NCI-H526 treated with DMSO at 0.1 percent for 48 hours (cell line): ENCODE measurements at regions not wholly inside any gene's neighbourhood (a gene's known extent, or its start where the extent isn't known, plus 50 kb on each side); places are given as distances from the start of the nearest gene placed in this dataset.
"Not testable (repeated sequence)": the region's sequence is repeated elsewhere in the genome, so short reads cannot be mapped to it uniquely, and the experiment has no call there.

ENCODE experiments used
- DNase-seq: peaks from one replicate; lab custom pipeline; 2025; lab: John Stamatoyannopoulos, UW

DNA sequence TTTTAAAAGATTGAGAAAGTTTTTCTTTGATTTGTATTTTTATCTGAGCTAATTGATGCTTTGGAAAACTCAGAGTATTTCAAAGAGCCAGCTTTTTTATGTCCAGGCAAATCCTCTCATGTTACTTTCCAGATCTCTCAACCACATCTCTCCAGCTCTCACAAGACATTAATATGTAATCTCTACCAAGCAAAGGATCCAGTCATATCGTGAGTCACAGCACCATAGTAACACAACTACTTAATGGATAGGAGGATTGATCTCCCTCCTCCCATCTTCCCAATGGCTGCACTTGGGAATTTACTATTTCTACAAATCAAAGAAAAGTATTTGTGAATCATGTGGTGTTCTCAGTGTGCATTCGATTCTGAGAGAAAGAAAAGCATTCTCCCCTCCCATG lies 63.3 kb downstream of the POU4F1 start:
- DNase-seq: no peak

DNA sequence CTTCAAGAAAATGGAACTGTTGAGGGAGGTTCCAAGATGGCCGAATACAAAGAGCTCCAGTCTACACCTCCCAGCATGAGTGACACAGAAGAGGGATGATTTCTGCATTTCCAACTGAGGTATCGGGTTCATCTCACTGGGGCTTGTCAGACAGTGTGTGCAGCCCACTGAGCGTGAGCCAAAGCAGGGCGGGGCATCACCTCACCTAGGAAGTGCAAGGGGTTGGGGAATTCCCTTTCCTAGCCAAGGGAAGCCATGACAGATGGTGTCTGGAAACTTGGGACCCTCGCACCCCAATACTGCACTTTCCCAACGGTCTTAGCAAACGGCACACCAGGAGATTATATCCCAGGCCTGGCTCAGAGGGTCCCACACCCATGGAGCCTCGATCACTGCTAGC lies 77.3 kb downstream of the POU4F1 start:
- DNase-seq: not testable (repeated sequence)

DNA sequence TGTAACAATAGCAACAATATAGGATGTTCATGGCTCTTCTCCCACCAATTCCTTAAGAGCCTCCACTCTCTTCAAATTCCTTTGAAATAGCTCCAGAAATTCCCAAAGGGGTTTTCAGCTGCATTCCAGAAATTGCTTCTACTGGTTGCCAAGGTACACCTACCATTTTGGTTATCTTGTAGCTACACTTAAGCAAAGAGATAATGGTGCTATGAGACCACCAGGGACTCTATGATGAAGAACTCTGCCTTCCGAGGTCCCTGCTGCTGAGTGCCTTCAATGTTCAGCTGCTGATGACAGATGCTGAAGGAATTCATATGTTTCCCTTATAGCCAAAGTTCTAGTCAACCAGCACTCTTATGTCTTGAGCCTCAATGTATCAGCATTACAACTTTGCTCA lies 78.4 kb downstream of the POU4F1 start:
- no peak for DNase-seq

DNA sequence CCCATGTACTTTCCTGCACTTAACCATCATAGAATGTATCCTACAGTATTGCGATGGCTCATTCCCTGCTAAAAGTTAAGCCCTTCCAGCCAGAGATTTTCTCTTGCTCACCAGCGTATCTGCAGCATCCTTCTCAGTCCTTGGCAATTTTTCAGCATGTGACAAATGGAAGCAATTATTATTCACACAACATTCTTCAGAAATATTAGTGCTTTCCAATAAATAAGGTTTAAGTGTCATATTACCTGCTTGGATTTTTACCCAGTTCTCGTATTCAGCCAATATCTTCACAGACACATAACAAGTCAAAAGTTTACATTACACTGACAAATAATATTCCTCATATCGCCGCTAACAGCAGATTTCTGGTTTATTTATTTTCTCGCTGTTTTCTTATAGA lies 82.3 kb downstream of the POU4F1 start:
- DNase-seq: no peak

DNA sequence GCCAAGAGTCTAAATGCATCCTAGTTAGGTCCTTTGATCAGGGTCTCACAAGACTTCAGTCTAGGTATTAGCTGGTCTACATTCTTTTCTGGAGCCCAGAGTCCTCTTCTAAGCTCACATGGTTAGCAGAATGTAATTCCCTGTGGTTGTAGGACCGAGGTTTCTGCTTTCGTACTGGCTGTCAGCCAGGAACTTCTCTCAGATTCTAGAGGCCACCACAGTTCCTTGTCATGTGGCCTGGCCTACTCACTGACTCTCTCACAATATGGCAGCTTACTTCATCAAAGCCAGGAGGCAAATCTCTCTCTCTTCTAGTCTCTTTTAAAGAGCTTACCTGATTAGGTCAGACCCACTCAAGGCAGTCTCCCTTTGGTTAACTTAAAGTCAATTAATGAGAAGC lies 82.9 kb downstream of the POU4F1 start:
- DNase-seq: no peak

DNA sequence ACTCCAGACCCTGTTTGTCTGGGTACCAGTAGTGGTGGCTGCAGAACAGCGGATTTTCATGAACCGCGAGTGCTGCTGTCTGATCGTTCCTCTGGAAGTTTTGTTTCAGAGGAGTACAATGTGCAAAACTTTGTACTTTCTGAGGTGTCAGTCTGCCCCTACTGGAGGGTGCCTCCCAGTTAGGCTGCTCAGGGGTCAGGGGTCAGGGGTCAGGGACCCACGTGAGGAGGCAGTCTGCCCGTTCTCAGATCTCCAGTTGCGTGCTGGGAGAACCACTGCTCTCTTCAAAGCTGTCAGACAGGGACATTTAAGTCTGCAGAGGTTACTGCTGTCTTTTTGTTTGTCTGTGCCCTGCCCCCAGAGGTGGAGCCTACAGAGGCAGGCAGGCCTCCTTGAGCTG lies 84.9 kb downstream of the POU4F1 start:
- not testable (repeated sequence) for DNase-seq

DNA sequence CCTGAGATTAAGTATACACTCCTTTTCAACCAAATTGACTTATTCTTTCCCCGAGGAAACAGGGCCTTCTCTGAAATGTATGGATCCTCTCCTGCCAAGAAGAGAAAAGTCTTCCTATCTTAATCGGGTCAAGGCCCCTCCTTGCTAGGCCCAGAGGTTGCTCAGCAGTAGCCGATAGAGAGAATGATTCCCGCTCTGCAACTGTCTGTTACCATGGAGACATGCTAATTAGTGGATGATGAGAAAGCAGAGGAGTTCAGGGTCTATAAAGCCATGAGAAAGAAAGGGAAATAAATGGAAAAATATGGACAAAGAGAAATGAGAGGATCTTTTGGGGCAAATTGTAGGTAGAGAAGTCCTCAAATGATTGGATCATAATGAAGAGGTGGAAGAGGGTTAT lies 103.5 kb downstream of the POU4F1 start:
- DNase-seq: peak; percentile 84

DNA sequence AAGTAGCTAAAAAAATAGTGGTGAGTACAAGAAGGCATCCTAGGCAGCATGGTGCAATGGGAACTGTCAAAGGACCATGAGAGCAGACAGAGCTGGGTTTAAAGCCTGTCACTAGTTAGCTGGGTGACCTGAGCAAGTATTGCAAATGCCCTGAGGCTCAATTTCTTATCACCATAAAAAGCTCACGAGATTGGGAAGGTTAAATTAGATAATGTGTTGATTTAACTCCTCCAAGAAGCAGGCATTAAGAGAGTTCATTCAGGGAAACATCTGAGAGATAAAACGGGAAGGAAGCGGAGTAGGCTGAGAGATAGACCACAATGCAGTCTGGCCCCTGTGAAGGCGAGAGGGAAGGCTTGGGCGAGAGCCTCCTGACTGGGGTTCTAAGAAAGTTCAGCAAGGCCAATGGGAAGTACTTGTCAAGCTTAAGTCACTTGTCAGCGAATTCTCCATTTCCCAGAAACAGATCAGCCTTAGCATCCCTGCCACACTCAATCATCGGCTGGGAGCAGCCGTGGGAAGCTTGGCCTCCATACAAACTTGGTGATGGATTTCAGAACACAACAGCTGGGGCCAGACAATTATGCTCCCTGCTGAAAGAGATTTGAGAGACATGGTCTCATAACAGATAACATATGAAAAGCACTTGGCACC lies 105.5 kb downstream of the POU4F1 start:
- no peak for DNase-seq

DNA sequence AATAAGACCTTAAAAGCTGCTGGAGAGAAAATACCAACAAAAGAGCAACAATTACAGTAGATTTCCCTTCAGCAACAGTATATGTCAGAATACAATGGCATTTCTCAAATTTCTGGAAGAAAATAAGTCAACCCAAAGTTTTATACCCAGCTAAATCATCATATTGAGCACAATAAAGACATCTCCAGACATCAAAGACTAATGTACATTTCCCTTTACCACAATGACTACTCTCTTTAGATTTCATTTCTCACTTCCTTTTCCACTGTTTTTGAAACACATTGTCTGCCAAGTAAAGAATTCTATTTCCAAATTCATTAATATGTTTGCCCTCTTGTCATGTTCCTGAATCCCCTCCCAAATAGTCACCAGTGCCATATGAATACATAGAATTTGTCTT lies 111.4 kb downstream of the POU4F1 start:
- DNase-seq: no peak

DNA sequence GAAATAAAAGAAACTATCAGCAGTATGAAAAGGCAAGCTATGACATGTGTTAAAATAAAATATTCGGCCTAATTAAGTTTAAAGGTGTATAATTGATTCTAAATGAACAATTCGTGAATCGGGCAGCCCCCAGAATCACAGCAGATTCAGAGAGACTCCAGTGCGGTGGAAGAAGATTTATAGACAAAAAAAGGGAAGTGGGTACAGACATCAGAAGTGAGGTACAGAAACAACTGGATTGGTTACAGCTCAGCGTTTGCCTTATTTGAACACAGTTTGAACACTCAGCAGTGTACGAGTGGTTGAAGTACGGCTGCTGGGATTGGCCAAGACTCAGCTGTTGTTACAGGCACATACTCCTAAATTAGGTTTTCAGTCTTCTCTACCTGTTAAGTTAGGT lies 113.1 kb downstream of the POU4F1 start:
- not testable (repeated sequence) for DNase-seq

DNA sequence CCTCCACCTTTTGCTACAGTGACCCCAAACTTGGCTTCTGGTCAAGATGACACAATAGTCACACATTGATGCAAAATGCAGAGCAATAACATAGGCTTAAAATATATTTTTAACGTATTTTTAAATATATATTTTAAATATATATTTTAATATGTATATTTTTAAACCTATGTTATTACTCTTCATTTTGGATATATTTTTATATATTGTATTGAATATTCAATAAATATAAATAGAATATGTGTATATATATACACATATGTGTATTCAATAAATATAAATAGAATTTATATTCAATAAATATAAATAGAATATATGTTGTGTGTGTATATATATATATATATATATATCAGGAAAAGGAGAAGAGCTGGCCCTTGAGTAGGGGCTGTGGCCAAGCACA lies 115.6 kb downstream of the POU4F1 start:
- no peak for DNase-seq

DNA sequence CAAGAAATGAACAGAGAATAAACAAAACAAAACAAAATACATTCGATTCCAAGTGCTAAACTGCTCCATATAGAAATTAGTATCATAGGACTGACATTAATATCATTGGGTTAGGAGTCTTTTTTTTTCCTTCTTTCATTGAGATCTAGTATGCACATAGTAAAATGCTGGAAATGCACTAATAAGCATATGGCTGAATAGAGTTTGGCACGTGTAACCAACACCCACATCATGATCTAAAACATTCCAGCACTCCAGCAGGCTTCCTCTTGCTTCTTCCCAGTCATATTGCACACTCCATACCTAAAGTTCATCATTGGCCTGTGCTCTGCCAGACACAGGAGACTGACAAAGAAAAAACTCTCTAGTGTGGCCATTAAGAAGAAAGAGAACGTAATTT lies 117.5 kb downstream of the POU4F1 start:
- DNase-seq: no peak

DNA sequence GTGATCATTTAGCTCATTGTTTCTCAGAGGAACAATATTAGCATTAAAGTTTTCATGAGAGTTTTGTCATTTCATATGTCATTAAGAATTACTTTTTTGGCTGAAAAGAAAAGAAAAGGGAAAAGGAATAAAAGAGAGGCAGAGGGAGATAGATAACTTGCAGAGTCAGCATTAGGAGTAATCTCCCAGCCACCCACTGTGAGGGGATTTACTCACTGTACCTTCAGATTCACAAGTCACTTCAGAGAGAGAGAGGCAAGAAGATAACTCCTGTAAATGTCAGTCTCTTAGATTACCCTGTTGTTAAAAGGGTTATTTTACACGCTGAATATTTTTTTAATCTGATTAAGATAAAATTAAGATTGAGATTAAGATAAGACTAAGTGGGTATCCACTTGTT lies 125.2 kb downstream of the POU4F1 start:
- no peak for DNase-seq

DNA sequence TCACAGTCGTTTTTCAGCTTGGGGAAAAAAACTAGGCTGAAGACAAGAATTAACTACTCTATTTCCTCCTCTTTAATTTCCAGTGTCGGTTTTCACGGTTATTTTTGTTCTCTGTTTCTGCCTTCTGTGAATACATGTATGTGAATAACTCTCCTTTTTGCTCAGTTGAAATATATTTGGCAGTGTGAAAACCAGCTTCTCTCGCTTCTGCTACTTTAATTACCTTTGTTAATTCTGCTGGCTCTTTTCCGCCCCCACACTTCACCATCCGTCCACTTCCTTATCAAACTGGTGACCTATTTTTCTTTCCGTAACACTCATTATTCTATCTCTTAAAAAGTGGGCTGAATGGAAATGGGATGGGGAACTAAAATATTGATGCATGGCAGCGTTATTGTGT lies 126.4 kb downstream of the POU4F1 start:
- DNase-seq: no peak

DNA sequence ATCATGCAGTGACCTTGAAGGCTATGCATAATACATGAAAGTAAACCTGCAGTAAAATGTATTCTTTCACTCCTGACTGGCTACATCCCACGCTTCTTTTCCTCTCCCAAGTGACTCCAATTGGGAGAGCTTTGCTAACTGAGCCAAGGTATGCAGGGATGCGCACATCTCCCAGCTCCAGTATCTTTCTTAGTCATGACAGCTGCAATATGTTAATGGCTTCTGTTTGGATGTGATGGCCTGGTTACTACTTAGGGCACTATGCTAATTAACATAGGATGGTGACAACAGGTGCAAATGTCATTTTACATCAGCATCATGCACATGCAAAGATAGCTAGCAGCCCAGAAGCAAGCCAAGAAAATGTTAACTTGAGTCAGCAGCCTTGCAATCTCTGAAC lies 134.7 kb downstream of the POU4F1 start:
- no peak for DNase-seq

DNA sequence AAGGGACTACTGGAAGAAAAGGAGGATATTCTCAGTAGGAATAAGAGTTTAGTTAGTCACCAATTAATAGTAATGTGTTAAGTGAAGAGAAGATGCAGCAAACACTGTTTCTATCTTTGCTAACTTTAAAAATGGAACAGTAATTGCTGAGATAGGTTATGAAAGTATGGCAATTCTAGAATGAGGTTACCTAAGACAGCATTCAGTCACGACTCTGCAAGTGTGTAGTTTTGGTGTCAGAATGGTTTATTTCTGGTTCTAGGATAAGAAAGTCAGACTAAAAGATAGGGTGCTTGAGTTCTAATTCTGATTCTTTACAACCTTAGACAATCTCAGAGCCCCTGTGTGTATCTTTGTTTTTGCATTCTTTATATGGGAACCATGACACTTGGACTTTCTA lies 138.1 kb downstream of the POU4F1 start:
- no peak for DNase-seq

DNA sequence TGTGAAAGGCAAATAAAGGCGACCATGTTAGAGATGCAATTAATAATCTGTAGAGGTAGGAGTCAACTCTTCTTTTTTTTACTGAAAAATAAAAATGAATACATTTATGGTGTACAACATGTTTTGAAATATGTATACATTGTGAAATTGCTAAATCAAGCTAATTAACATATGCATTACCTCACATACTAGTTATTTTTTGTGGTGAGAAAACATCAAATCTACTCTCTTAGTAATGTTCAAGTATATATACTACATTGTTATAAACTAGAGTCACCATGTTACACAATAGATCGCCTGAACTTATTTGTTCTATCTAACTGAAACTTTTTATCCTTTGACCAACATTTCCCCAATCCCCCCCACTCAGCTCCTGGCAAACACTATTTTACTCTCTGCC lies 143.2 kb downstream of the POU4F1 start:
- no peak for DNase-seq

DNA sequence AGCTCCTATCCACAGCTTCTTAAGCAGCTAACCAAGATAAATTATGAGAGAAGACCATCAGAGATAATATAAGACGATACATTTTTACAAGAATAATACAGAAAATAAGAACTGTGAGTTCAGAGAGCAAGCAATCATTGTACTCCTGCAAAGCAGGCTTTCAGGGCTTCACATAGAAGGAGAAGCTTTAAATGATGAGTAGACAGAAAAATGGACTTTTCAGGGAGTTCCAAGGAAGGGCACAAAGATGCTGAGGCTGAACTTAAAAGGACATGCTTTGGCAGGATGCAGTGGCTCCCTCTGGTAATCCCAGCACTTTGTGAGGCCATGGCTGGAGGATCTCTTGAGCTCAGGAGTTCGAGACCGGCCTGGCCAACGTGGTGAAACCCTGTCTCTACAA lies 159.5 kb downstream of the POU4F1 start:
- no peak for DNase-seq

DNA sequence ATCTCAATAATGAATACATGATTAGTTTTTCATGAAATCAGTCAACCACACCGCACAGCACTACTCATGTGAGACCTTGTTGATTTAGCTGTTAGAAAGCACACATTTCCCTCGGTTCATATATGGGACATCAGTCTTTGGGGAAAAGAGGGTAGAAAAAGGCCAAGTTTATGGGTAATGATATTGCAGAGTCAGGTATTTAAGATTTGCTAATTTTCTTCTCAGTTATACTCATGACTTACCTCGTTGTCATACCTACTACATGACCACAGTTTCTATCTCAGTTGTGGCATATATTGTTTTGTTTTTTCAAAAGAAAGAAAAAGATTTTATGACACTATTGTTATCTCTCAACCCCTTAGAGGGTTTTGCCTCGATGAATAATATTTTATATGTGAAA lies 165.6 kb downstream of the POU4F1 start:
- peak; percentile 31 for DNase-seq

DNA sequence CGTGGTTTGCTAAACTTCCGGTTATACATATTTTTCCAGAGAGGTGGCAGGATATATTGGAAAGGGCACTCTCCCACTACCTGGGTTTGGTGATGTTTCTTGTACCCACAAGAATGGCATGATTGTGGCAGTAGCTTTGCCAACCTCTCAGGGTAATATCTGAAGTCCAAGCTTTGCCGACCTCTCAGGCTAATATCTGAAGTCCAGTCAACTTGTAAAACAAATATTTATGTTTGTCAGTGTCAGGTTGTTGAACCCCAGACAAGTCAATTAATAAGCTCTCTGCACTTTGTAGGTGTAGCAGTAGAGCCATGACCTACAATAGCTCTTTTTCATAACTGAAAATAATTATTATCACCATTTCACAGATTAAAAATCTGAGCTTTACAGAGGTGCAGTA lies 167.0 kb downstream of the POU4F1 start:
- DNase-seq: no peak

DNA sequence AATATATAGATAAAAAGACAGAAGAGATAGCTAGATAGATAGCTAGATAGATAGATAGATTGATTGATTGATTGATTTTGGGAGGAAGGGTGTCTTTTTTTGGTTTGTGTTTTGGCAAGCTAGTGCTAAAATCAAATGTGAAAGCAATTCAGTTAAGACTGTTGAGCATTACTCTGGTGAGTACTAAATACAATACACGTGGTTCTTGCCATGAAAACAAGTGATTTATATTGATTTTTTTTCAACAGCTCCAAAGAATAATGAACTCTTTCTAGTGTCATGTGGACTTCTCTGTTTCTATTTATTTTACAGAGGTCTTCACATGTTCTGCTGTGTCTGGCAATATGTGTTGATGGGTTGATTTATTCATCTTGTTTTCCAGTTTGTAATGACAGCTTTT lies 172.0 kb downstream of the POU4F1 start:
- DNase-seq: no peak

DNA sequence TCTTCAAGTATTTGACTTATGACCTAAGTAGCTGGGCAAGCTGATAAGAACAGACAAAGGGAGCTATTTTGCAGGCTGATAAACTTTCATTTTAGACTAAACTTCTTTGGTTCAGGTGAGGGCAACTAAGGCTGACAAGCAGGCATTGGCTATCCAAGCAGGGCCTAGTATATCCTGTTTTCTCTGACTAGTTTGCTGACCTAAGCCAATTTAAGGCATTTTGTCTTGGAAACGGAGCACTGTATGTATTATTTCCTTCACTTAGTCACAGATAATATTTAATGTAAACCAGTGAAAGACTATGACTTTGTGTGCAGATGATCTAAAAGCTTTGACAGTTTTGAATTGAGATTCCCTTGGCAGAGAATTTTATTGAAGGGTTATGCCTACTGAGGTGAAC lies 172.5 kb downstream of the POU4F1 start:
- DNase-seq: no peak

DNA sequence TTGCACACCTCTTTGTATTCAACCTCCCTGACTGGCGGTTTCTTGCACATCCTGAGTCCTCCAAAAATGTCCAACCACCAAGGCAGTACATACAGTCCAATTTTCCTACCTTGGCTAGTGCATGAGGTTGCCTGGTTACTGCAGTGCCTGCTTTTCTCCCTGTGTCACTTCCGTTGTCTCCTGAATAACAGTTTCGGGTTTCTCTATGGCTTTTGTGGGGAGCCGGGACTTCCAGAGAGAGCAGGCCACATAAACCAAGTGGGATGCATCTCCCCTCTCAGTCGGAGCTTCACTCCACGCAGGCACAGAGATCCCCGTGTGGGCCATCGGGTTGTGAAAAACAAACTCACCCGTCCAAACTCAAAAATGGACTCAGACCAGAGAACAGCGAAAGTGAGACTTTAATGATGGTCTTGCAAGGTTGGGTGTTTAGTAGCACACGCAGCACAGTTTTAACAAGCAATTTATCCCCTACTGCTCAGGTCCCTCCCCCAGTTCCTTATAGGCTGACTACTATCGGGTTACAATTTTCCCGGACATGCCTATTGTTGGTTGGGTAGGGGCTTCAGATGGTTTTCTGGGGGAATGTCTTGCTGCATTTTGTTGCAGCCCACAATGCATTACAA lies 173.1 kb downstream of the POU4F1 start:
- DNase-seq: no peak

DNA sequence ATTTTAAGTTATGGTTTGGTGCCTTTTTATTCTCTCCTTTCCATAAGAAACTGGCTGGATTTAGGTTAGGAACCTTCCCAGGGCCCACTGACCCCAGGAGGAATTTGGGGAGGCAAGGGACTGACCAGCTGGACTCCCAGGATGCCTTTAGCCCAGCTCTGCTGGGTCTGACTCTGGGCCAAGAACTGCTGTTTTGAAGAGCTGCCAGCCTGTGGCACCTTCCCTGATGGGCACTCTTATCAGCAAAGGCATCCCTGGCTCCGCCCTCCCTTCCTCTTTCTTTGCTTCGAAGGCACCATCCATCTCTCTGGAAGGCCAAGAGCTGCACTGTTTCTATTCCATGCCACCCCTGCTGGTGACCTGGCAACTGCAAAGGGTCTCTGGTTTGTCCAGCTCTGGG lies 174.7 kb downstream of the POU4F1 start:
- no peak for DNase-seq
